HEK293 (cell line): ENCODE measurements at regions not wholly inside any gene's neighbourhood (a gene's known extent, or its start where the extent isn't known, plus 50 kb on each side); places are given as distances from the start of the nearest gene placed in this dataset.

Experiments used
- CTCF ChIP-seq: fragments of 450-650 bp; formaldehyde crosslinking; IDR thresholded peaks from 2 replicates; pipeline ENCODE4 v1.5.1; 2016; ENCODE audit warnings: missing biosample characterization, missing genetic modification characterization
- MYNN ChIP-seq: fragments of 450-650 bp; formaldehyde crosslinking; IDR thresholded peaks from 2 replicates; pipeline ENCODE4 v1.5.1; 2016; ENCODE audit warnings: missing biosample characterization, missing genetic modification characterization, borderline replicate concordance
- SP2 ChIP-seq: fragments of 450-650 bp; formaldehyde crosslinking; IDR thresholded peaks from 2 replicates; pipeline ENCODE4 v1.5.1; 2016; ENCODE audit warnings: missing biosample characterization, missing genetic modification characterization
- ZBTB7A ChIP-seq: fragments of 450-650 bp; formaldehyde crosslinking; IDR thresholded peaks from 2 replicates; pipeline ENCODE4 v1.5.1; 2016; ENCODE audit warnings: low read depth, missing biosample characterization, missing genetic modification characterization
- ZNF211 ChIP-seq: fragments of 450-650 bp; formaldehyde crosslinking; IDR thresholded peaks from 2 replicates; pipeline ENCODE4 v1.5.1; 2016; ENCODE audit warnings: low read depth, missing biosample characterization, missing genetic modification characterization
- ZNF221 ChIP-seq: fragments of 450-650 bp; formaldehyde crosslinking; IDR thresholded peaks from 2 replicates; pipeline ENCODE4 v1.5.1; 2017; ENCODE audit warnings: missing biosample characterization, missing genetic modification characterization, borderline replicate concordance
- ZNF621 ChIP-seq: fragments of 450-650 bp; formaldehyde crosslinking; IDR thresholded peaks from 2 replicates; pipeline ENCODE4 v1.5.1; 2017; ENCODE audit warnings: missing biosample characterization, missing genetic modification characterization
- ZNF704 ChIP-seq: fragments of 450-650 bp; formaldehyde crosslinking; IDR thresholded peaks from 2 replicates; pipeline ENCODE4 v1.5.1; 2016; ENCODE audit warnings: missing biosample characterization, missing genetic modification characterization

GRCh38 chr20:51902933-51903332, 100.6 kb upstream of the SALL4 start:
- TF ChIP-seq MYNN (tag by site-specific recombination) (no peak), CTCF (tag by site-specific recombination) (no peak), ZNF221 (no peak), SP2 (tag by site-specific recombination) (no peak), ZNF621 (no peak), ZNF211 (tag by site-specific recombination) (no peak), ZBTB7A (no peak), ZNF704 (tag by site-specific recombination) (no peak)
